GM21717 (cell line): ENCODE measurements at regions not wholly inside any gene's neighbourhood (a gene's known extent, or its start where the extent isn't known, plus 50 kb on each side); places are given as distances from the start of the nearest gene placed in this dataset.
"Not testable (repeated sequence)": the region's sequence is repeated elsewhere in the genome, so short reads cannot be mapped to it uniquely, and the experiment has no call there.

Experiments used
- ATAC-seq: cut with Tn5 transposase; IDR thresholded peaks from one replicate; pipeline ENCODE4 v1.9.1; 2021; ENCODE audit warnings: mild to moderate bottlenecking, moderate library complexity; ENCODE audit not compliant: unreplicated experiment

DNA sequence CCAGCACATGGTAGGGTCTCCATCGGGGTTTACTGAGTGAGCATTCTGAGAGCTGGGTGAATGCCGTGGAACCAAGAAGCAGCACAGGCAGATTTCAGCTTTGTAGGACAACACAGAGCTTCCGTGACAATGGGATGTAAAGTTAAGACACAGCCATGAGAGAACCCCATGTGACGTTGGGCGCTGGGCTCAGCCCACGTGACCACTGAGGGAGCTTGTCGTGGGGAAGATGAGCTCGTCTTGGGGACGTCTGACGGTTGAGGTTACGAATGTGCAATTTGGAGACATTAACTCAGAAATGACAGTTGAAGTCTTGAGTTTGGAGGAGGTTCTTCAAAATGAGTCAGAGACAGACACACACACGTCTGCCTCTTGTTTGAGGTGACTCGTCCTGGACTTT, 51.5 kb upstream of the MUC20 start:
- ATAC-seq, result not testable (repeated sequence)

GRCh38 chr3:195668131-195668766, 52.5 kb upstream of the MUC20 start:
- ATAC-seq, result not testable (repeated sequence)

GRCh38 chr3:195665311-195665710, 55.5 kb upstream of the MUC20 start:
- not testable (repeated sequence) for ATAC-seq

GRCh38 chr3:195664131-195664530, 56.6 kb upstream of the MUC20 start:
- not testable (repeated sequence) for ATAC-seq

- ATAC-seq, result not testable (repeated sequence)
Observed at GRCh38 chr3:195659136-195659533, 61.6 kb upstream of the MUC20 start.

- ATAC-seq, result peak; percentile 35
Observed at GRCh38 chr3:195658381-195659135, 62.2 kb upstream of the MUC20 start.

DNA sequence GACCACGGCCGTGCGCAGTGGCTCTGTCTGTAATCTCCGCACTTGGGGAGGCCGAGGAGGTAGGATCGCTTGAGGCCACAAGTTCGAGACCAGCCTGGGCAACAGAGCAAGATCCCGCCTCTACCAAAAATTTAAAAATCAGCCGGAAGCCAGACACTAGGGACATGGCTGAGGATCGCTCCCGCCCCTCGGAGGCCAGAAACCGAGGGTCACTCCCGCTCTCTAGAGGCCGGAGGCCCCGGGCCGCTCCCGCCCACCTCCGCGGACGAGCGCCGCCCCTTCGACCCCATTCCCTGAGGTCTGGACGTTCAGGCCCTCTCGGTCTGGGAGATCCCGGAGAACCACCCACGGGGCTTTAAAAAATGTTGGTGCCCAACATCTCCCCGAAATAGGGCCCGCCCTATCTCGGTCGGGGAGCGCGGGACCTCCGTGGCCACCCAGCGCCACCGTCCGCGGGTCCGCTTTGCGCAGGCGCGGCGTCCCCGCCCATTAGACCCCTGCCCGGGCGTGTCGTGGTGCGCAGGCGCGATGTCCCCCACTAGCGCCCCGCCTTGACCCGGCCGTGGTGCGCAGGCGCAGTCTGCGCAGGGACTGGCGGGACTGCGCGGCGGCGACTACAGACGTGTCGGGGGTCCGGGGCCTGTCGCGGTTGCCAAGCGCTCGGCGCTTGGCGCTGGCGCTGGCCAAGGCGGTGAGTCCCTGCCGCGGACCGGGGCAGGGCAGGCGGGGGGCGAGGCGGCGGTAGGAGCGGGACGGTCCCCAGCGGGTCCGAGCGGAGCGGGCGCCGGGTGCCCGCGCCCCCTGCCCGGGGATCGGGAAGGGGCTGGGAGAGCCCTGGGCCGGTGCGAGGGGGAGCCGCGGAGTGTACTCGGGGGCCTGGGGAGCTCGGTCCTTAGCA, 63.1 kb upstream of the MUC20 start:
- peak; percentile 72 for ATAC-seq

- ATAC-seq, result not testable (repeated sequence)
Observed at GRCh38 chr3:195656091-195656490, 64.7 kb upstream of the MUC20 start.

GRCh38 chr3:195654746-195655145, 66.0 kb upstream of the MUC20 start:
- not testable (repeated sequence) for ATAC-seq

DNA sequence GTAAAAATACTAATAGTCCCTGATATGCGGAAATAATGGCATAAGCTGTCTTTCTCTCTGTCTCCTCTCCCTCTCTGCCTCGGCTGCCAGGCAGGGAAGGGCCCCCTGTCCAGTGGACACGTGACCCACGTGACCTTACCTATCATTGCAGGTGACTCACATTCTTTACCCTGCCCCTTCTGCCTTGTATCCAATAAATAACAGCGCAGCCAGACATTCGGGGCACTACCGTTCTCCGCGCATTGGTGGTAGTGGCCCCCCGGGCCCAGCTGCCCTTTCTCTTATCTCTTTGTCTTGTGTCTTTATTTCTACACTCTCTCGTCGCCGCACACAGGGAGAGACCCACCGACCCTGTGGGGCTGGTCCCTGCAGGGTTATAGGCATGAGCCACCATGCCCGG, 66.6 kb upstream of the MUC20 start:
- not testable (repeated sequence) for ATAC-seq

DNA sequence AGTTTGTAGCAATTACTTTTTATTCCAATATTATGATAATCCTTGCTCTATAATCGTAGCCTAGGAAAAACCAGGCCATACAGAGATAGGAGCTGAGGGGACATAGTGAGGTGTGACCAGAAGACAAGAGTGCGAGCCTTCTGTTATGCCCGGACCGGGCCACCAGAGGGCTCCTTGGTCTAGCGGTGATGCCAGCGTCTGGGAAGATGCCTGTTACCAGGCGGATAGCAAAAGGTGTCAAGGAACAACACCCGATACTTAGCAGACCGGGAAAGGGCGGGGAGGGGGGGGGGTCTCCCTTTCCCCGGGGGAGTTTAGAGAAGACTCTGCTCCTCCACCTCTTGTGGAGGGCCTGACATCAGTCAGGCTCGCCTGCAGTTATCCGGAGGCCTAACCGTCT, 67.1 kb upstream of the MUC20 start:
- ATAC-seq, result not testable (repeated sequence)

GRCh38 chr3:195647912-195648702, 64.4 kb upstream of the APOD start:
- ATAC-seq, result not testable (repeated sequence)

- ATAC-seq, result not testable (repeated sequence)
Observed at GRCh38 chr3:195645872-195646271, 62.1 kb upstream of the APOD start.

DNA sequence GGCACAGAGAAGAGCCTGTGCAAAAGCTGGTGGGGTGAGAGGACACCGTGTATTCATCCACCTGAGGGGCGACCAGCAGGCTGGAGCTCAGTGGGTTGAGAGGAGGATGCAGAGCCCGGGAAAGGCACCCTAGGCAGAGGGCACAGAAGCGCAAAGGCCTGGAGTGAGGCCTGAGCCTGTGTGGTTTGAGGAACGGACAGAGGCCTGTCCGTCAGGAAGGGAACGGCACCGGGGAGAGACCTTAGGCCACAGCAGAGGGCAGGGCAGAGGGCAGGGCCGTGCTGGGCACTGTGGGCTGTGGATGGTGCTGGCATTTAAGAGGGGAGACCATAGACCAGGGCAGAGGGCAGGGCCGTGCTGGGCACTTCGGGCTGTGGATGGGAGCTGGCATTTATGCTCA, 59.5 kb upstream of the APOD start:
- ATAC-seq, result not testable (repeated sequence)

GRCh38 chr3:195642311-195642710, 58.6 kb upstream of the APOD start:
- not testable (repeated sequence) for ATAC-seq

DNA sequence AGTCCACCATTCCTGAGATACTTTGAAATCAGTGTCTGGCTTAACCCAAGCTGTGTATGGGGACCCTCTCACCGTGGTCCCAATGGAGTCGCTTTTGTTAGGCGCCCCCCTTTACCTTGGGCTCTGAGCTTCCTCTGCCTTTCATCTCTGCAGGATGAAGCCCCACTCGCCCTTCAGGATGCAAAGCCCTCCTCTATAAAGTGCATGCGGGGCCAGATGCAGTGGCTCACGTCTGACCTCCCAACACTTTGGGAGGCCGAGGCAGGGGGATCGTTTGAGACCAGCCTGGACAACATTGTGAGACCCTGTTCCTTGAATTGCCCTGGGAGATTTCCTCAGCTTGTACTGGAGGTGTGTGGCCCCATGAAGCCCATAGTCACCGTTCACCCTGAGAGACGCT, 54.7 kb upstream of the APOD start:
- ATAC-seq, result not testable (repeated sequence)

- ATAC-seq, result not testable (repeated sequence)
Observed at GRCh38 chr3:195637473-195638233, 53.9 kb upstream of the APOD start.

- not testable (repeated sequence) for ATAC-seq
Observed at GRCh38 chr3:195637011-195637410, 53.3 kb upstream of the APOD start.

DNA sequence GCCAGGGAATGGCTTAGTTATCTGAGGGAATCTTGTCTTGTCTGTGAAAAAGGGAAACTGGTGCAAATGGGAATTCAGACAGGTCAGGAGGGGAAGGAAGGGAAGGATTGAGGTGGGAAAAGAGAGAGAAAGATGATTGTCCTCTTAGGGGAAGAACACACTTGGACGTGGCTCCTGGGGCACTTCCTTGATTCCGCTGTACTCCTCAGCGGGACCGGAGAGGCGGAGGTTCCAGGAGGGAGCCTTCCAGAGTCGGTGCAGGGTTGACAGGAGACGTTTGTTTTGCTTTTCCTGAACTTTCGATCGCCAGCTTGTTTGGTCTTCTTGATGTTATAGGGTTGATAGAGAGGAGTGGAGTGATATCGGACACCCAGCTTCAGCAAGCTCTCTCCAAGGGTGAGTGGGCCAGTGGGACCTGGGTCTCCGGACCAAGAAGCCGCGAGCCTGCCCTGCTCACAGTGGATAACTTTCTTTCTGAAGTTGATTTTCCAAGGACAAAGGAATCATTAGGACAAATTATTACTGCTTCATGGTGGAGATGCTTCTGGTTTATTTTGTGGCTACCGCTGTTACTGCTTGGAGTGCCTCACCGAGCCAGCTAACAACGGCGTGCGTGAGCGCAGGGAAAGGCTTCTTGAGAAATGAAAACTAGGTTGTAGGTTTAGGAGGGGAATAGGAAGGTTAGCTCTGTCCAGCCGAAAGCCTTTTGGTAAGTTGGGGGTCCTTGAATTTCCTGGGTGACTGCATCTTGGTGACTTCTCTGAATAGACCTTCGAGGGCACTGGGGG, 52.4 kb upstream of the APOD start:
- ATAC-seq, result not testable (repeated sequence)
